Stimulated activated CD4-positive, alpha-beta T cell treated with anti-CD3 and anti-CD28 coated beads, Interleukin-12 subunit alpha, Interleukin-12 subunit beta, amount 100 ng/mL, for 48 hours (primary cell): ENCODE measurements at regions not wholly inside any gene's neighbourhood (a gene's known extent, or its start where the extent isn't known, plus 50 kb on each side); places are given as distances from the start of the nearest gene placed in this dataset.

Experiments used
- DNase-seq, 3 donors: peaks; one replicate each; pipeline ENCODE4 v3.0.0-alpha.2; 2020; ENCODE audit warnings: low read depth in 2 of 3, low spot score in 1 of 3

DNA sequence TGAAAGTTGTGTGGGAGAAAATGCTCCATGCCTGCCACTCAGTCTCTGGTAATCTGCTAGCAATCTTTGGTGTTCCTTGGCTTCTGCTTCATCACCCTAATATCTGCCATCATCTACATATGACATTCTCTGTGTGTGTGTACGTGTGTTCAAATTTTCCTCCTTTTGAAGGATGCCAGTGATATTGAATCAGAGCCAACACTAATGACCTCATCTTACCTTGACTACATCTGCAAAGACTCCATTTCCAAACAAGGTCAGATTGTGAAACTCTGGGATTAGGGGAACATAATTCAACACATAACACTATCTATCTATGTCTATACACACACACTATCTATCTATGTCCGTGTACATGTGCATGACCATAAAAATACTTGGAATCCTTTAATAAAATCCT lies 81.4 kb upstream of the IRS2 start:
- DNase-seq, result no peak

DNA sequence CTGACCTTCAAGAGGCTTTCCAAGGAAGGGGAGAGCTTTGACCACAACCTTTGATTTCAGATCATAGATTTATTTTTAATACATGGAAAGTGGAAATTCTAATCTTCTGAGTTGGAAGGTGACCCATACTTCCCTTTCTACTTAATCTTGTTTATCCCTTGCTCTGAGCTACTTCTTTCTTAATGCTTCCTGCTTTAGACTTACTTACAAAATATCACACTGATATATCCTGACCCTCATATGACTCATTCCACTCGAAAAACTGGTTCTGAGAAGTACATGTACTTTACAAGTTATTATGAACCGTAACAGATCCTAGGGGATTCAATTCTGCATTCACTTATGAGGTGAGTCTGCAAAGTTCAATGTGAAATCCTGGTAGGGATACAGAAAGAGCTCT lies 76.2 kb upstream of the IRS2 start:
- DNase-seq, result no peak

DNA sequence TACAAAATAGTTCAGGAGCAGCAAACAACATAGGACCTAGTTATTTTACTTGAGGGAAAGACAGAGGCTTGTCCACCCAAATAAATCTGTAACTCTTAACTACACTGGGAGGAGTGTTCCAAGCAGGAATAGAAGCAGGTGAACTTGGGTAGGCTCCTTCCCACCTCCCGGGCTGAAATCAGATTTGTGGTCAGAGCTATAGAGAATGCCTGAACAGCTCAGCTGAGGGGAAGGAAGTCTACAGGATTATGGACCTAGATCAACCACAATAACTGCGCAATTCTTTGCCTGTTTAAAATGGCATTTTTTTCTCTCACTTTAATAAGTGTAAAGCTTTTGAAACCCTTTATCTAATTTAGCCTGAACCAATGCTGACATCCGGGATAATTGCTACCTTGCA lies 73.5 kb upstream of the IRS2 start:
- DNase-seq, result no peak

DNA sequence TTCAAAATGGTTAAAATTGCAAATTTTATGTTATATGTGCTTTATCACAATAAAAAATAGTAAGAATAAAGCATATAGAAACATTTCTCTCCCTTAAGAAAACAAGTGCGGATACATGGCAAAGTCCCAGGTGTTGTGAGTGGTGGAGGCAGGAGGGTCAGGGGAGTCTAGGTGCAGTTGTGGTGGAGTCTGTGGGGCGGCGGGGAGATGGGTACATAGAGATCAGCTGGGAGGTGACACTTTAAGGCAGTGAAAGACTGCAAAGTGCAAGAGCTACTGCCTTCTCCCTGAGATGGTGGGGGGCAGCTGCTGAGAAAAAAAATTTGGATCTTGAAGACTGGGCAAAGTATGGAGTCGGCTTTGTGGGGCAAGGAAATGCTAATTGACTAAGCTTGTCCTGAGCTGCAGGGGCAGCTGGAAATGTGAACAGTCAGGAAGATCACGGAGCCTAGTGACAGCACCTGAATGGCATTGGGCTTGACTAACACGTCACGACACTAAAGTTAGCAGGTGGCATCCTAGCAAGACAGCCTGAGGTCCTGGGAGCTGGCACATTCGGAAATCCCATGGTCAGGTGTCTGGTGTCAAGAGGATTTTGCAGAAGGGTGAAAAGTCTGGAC lies 72.9 kb upstream of the IRS2 start:
- no peak for DNase-seq

DNA sequence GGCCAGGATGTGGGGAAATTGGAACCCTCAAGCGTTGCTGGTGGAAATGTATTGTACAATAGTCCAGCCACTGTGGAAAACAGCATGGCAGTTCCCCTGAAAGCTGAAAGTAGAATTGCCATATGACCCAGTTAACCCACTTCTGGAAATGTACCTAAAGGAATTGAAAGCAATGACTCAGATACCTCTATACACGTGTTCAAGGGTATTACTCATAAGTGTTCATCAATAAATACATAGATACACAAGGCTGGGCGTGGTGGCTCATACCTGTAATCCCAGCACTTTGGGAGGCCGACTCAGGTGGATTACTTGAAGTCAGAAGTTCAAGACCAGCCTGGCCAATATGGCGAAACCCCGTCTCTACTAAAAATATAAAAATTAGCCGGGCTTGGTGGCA lies 71.9 kb upstream of the IRS2 start:
- no peak for DNase-seq

DNA sequence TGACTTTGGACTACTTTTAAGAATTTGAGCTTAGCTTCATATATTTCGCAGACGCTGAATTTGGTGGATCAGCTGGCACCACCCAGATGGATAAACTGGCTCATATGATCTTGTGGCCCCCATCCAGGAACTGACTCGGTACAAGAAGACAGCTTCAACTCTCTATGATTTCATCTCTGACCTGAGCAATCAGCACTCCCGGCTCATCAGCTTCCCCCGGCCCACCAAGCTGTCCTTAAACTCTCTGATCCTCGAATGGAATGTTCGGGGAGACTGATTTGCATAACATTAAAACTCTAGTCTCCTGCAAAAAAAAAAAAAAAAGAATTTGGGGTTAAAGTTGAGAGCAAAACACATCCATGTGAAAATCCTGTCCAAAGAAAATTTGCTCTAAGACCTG lies 71.4 kb upstream of the IRS2 start:
- no peak for DNase-seq

DNA sequence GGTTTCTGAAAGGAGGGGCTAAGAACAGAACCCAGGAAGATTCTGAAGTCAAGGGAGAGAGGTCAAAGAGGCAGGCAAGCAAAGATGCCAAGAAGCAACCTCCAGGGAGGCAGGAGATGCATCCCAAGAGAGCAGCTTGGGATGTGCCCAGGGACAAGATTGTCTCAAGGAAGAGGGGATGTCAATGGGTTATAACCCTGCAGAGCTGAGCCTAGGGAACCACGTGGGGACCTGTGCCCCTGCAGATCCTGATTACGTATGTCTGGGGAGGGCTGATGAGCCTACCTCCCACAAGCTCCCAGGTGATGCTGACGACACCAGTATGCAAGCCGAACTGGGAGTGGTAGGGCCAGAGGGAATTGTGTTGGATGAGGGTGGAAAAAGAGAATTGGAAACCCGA lies 70.9 kb upstream of the IRS2 start:
- DNase-seq, result no peak

DNA sequence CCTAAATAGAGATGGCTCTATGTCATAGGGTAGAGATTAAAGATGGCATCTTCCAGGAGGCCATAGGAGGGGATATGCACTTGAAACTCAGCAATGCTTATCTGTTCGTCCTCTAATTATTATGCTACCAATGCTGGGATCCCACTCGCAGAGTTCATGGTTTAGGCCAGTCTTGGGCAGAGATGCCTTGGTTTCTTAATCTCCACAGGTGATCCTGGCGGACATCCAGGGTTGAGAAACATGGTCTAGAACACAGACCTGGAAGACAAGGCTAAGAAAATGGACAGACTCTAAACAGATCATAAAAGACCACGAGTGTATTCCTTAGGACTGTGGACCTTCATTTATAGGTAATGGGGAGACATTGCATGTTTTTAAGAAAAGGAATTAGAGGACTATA lies 70.0 kb upstream of the IRS2 start:
- no peak for DNase-seq

DNA sequence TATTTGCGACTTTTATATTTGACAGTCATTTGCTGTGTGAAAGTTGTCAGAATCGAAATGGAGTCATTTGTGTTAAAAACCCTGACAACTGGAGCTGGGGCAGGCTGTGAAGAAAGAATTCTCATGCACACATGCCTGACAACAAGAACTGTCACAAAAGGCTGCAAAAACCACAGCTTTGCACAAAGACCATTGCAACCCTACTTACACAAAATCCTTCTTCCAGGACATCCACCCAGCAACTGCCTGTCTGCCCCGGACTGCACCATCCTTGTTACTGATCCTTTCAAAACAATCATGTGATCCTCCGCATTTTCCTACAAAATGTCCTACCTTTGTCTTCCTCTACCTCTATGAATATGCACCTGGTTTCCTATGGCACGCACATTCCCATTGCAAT lies 66.8 kb upstream of the IRS2 start:
- no peak for DNase-seq

DNA sequence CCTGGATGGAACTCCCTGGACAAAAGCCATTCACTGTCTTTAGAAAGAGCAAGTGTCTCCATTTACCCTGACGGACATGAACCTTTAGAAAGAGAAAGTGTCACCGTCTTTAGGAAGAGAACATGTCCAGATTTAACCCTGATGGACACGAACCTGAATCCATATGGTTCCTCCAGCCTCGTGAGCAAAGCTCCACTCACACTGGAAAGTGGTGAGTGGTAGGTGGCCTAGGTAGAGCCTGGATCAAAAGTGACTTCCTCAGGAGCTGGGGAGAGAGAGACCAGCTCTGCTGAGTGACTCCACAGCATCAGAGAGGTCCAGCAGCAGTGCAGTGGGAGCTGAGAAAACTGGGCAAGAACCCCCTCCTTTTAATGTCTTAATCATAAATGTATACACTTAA lies 59.8 kb upstream of the IRS2 start:
- no peak for DNase-seq

DNA sequence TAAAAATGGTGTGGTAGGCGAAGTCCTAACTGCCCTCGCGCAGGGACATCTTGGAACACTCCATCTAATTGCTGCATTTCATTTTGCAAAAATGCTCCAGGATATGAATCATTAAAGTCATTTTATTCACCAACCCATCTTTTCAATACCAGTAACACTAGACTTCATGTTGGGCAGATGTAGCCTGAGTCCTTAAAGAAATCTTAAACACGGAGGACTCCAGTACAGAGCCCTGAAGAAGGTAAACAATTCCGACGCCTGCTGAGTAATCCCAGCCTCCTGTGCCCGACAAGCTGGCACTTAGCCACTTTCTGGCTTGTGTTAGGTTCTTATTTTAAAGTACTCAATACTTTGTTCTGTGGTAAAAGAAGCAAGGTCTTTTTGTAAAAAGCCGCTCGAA lies 58.0 kb upstream of the IRS2 start:
- no peak for DNase-seq

DNA sequence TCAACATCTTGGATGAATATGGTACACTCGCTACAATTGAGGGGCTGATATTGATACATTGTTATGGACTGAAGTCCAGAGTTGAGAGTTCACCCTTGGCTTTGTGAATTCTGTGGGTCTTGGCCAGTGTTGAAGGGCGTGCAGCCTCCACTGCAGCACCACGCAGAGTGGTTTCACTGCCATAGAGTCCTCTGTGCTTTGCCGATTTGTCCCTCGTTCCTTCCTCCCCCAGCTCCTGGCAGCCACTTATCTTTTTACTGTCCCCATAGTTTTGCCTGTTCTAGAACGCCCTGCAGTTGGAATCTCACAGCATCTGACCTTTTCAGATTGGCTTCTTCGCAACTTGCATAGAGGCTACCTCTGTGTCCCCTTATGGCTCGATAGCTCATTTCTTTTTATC lies 57.3 kb upstream of the IRS2 start:
- DNase-seq, result no peak

DNA sequence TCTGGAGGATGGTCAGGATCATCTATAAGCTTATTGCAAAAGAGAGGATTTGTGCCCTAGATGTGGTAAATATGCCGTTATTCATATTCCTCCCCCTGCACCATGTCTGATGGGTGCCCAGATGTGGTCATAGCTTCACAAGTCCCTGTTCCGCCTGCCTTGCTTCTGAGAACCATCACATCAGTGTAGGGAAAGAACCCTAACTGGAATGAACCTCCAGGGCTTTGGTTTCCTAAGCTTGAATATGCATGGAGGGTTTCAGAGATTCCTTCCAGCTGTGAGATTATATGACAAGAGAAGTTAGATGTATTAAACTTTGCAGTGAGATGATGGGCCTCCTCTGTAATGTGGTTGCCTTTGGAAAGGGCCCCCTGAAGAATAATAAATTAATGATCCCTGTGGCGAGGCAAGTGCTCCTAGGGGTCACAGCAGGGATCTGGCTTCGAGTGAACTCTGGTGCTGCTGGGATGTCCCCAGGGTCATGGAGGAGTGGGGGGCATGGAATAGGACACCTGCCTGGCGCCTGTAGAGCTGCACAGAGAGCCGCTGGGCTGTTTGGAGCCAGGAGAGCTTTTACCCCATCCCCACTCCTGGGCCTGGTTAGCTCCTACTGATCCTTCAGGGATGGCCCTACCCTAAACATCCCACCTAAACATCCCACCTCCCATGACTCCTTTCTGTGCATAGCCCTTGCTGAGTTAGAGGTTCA lies 56.0 kb upstream of the IRS2 start:
- no peak for DNase-seq

DNA sequence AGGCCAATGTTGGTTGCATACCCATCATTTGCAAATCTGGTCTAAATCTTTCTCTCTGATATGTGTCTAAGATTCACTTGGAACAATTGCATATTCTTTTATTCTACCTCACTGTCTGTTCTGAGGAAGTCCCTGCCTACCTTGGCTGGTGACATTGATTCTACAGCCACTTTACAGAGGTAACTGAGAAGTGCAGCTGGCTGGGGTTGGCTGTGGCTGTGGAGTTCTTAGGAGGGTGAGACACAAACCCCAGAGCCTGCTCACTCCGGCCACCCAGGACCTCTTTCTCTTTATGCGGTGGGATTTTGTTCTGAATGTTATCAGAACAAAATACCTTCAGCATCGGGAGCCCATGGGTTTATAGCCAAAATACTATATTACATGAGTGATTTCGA lies 54.5 kb upstream of the IRS2 start:
- no peak for DNase-seq

DNA sequence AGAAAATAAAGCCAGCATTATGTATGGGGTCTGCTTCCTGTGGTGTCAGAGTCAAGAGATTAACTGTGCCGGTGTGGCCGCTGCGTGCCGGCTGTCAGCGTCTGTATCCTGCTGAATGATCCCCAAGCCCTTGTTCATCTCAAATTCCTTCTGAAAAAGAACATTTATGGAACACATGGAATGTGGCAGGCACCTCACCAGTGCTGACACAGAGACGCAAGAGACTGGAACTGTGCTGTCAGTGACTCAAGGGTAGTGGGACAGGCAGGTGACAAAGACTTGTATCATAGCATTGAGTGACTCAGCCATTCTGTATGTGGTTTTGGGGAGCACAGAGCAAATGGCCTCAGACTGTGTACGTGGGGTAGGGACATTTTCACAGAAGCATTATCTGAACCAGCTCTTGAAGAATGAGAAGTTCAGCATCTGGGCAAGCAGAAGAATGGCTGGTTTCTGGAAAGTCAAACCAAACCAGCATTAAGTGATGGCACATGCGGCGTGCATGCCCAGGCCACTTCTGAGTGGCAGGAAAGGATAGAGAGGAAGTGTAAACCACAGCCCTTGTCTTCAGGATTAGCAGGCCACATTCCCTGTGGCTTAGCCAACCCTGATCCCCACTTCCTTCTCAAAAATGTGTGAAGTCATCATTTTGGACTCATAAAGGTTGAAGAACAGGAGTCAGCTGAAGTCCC lies 54.0 kb upstream of the IRS2 start:
- DNase-seq, result peak in 2 of 3 donors; percentile 8 to 26

DNA sequence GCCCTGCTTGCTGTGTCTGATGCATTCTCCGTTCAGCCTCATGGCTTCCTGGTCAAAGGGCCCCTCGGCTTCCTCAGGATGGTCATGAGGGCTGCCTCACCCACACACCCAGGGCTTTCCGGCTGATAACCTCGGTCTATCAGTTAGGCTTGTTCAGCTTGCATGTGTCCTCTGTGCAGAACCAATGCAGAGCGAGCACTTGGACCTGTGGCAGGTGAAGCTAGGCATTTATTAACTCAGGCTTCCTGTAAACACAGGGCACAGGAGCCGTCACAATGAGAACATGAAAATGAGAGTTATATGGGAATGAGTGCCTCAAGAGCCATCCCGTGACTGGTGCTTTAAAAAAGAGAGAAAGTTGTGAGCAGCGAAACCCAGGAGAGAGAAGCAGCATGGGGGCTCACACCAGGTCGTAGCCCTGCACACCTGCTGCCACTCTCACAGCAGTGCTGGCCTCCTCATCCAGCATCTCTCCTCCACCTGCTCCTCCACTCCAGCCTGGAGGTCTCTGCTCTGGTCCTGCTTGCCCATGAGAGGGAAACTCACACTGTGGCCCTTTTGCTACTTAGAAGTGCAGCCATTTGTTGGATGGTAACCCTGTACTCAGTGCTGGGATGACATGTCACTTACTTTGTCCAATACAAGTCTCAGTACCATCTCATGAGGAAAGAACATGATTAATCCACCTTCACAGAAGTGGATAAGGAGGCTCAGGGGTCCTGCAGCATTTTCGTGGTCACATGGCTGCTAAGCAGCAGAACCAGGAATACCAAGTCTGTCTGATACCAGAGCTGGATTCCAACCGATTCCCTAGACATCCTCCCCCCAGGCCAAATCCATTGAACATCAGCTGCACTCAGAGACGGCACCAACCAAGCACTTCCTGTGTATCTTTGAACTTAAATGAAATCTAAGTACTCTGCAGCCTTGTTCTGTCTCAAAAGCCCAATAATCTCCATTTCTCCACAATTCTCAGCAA lies 50.5 kb upstream of the IRS2 start:
- no peak for DNase-seq
